Right forelimb (tissue), 1 donor: ENCODE measurements at regions not wholly inside any gene's neighbourhood (a gene's known extent, or its start where the extent isn't known, plus 50 kb on each side); places are given as distances from the start of the nearest gene placed in this dataset.
"Not testable (repeated sequence)": the region's sequence is repeated elsewhere in the genome, so short reads cannot be mapped to it uniquely, and the experiment has no call there.

Source experiments
- DNase-seq: peaks from one replicate; pipeline ENCODE4 v3.0.0-alpha.2; 2018

- DNase-seq = no peak
Measured at GRCh38 chr14:52202151-52202550, 65.3 kb upstream of the PTGDR start.

- no peak for DNase-seq
Measured at GRCh38 chr14:52190337-52190931, 77.1 kb upstream of the PTGDR start.

- no peak for DNase-seq
Measured at GRCh38 chr14:52189325-52189724, 78.2 kb upstream of the PTGDR start.

GRCh38 chr14:52188381-52188780 lies 79.1 kb upstream of the PTGDR start:
- no peak for DNase-seq

- no peak for DNase-seq
Measured at GRCh38 chr14:52185178-52185577, 82.3 kb upstream of the PTGDR start.

GRCh38 chr14:52182853-52183252 lies 84.6 kb upstream of the PTGDR start:
- DNase-seq = no peak

GRCh38 chr14:52179141-52179790 lies 88.2 kb upstream of the PTGDR start:
- DNase-seq = no peak

GRCh38 chr14:52175982-52176502 lies 91.5 kb upstream of the PTGDR start:
- no peak for DNase-seq

- DNase-seq = not testable (repeated sequence)
Measured at GRCh38 chr14:52171932-52172331, 95.6 kb upstream of the PTGDR start.

GRCh38 chr14:52166822-52167221 lies 98.0 kb upstream of the NID2 start:
- no peak for DNase-seq

- no peak for DNase-seq
Measured at GRCh38 chr14:52155651-52156213, 86.9 kb upstream of the NID2 start.

GRCh38 chr14:52154992-52155650 lies 86.3 kb upstream of the NID2 start:
- DNase-seq = no peak

- no peak for DNase-seq
Measured at GRCh38 chr14:52153939-52154338, 85.1 kb upstream of the NID2 start.

- no peak for DNase-seq
Measured at GRCh38 chr14:52150162-52150561, 81.3 kb upstream of the NID2 start.

- no peak for DNase-seq
Measured at GRCh38 chr14:52148371-52148770, 79.5 kb upstream of the NID2 start.

GRCh38 chr14:52146504-52146903 lies 77.6 kb upstream of the NID2 start:
- no peak for DNase-seq

- DNase-seq = not testable (repeated sequence)
Measured at GRCh38 chr14:52144099-52144498, 75.2 kb upstream of the NID2 start.

GRCh38 chr14:52142504-52142903 lies 73.6 kb upstream of the NID2 start:
- no peak for DNase-seq

GRCh38 chr14:52131640-52132320 lies 62.9 kb upstream of the NID2 start:
- peak; percentile 90 for DNase-seq

GRCh38 chr14:52129721-52130120 lies 60.9 kb upstream of the NID2 start:
- DNase-seq = no peak

GRCh38 chr14:52125885-52126284 lies 57.0 kb upstream of the NID2 start:
- DNase-seq = no peak

GRCh38 chr14:52124791-52125684 lies 56.2 kb upstream of the NID2 start:
- no peak for DNase-seq
